Hematopoietic multipotent progenitor cell treated with erythropoietin and hydrocortisone succinate and interleukin-3 and kit ligand, for 6 days (in vitro differentiated cells): ENCODE measurements at regions not wholly inside any gene's neighbourhood (a gene's known extent, or its start where the extent isn't known, plus 50 kb on each side); places are given as distances from the start of the nearest gene placed in this dataset.

Source experiments
- DNase-seq: peaks from one replicate; pipeline ENCODE4 v3.0.0-alpha.2; 2015

GRCh38 chr17:12457493-12457892 is 208.2 kb upstream of the MYOCD start:
- no peak for DNase-seq

- no peak for DNase-seq
These were observed 206.0 kb upstream of the MYOCD start for GRCh38 chr17:12459736-12460135.

GRCh38 chr17:12463102-12463501 is 202.6 kb upstream of the MYOCD start:
- DNase-seq = no peak

- DNase-seq = no peak
These were observed 193.2 kb upstream of the MYOCD start for GRCh38 chr17:12472252-12473173.

GRCh38 chr17:12478311-12478710 is 187.4 kb upstream of the MYOCD start:
- DNase-seq = no peak

GRCh38 chr17:12485361-12485906 is 180.3 kb upstream of the MYOCD start:
- DNase-seq = no peak

- DNase-seq = no peak
These were observed 176.4 kb upstream of the MYOCD start for GRCh38 chr17:12489325-12489724.

GRCh38 chr17:12492450-12492849 is 173.2 kb upstream of the MYOCD start:
- DNase-seq = no peak

GRCh38 chr17:12505866-12506265 is 159.8 kb upstream of the MYOCD start:
- no peak for DNase-seq

- no peak for DNase-seq
These were observed 158.6 kb upstream of the MYOCD start for GRCh38 chr17:12507026-12507595.

GRCh38 chr17:12509801-12510200 is 155.9 kb upstream of the MYOCD start:
- DNase-seq = no peak

GRCh38 chr17:12510535-12510934 is 155.2 kb upstream of the MYOCD start:
- no peak for DNase-seq

GRCh38 chr17:12512694-12513355 is 152.9 kb upstream of the MYOCD start:
- DNase-seq = no peak

- DNase-seq = no peak
These were observed 151.1 kb upstream of the MYOCD start for GRCh38 chr17:12514596-12514995.

- no peak for DNase-seq
These were observed 145.6 kb upstream of the MYOCD start for GRCh38 chr17:12519956-12520594.

GRCh38 chr17:12521416-12521815 is 144.3 kb upstream of the MYOCD start:
- no peak for DNase-seq

- DNase-seq = no peak
These were observed 143.4 kb upstream of the MYOCD start for GRCh38 chr17:12522336-12522735.

GRCh38 chr17:12522743-12523183 is 142.9 kb upstream of the MYOCD start:
- no peak for DNase-seq

- DNase-seq = no peak
These were observed 142.4 kb upstream of the MYOCD start for GRCh38 chr17:12523244-12523643.

GRCh38 chr17:12528036-12528435 is 137.7 kb upstream of the MYOCD start:
- DNase-seq = no peak

- DNase-seq = no peak
These were observed 135.5 kb upstream of the MYOCD start for GRCh38 chr17:12530161-12530560.

- DNase-seq = no peak
These were observed 129.7 kb upstream of the MYOCD start for GRCh38 chr17:12536021-12536420.

- DNase-seq = no peak
These were observed 129.2 kb upstream of the MYOCD start for GRCh38 chr17:12536472-12536871.
